ENCODE measurements at regions not wholly inside any gene's neighbourhood (a gene's known extent, or its start where the extent isn't known, plus 50 kb on each side); places are given as distances from the start of the nearest gene placed in this dataset.
"Not testable (repeated sequence)": the region's sequence is repeated elsewhere in the genome, so short reads cannot be mapped to it uniquely, and the experiment has no call there.

GRCh38 chr6:163776196-163776905 lies 361.8 kb downstream of the QKI start:
- DNase-seq = no peak

- no peak for DNase-seq
These were observed 360.8 kb downstream of the QKI start for GRCh38 chr6:163775313-163775712.

- no peak for DNase-seq
These were observed 360.0 kb downstream of the QKI start for GRCh38 chr6:163774485-163774884.

- DNase-seq = no peak
These were observed 359.1 kb downstream of the QKI start for GRCh38 chr6:163773646-163774045.

- DNase-seq = no peak
These were observed 358.2 kb downstream of the QKI start for GRCh38 chr6:163772701-163773100.

GRCh38 chr6:163771180-163771579 lies 356.7 kb downstream of the QKI start:
- DNase-seq = no peak

GRCh38 chr6:163768905-163769304 lies 354.4 kb downstream of the QKI start:
- DNase-seq = no peak

GRCh38 chr6:163766936-163767335 lies 352.4 kb downstream of the QKI start:
- no peak for DNase-seq

- no peak for DNase-seq
These were observed 350.8 kb downstream of the QKI start for GRCh38 chr6:163765335-163765734.

- no peak for DNase-seq
These were observed 350.0 kb downstream of the QKI start for GRCh38 chr6:163764565-163764964.

- DNase-seq = no peak
These were observed 347.0 kb downstream of the QKI start for GRCh38 chr6:163761481-163761880.

- no peak for DNase-seq
These were observed 346.3 kb downstream of the QKI start for GRCh38 chr6:163760860-163761259.

- no peak for DNase-seq
These were observed 345.0 kb downstream of the QKI start for GRCh38 chr6:163759542-163759941.

- no peak for DNase-seq
These were observed 343.0 kb downstream of the QKI start for GRCh38 chr6:163757520-163757919.

GRCh38 chr6:163756079-163756478 lies 341.6 kb downstream of the QKI start:
- DNase-seq = no peak

GRCh38 chr6:163754866-163755265 lies 340.3 kb downstream of the QKI start:
- no peak for DNase-seq

GRCh38 chr6:163753430-163753829 lies 338.9 kb downstream of the QKI start:
- DNase-seq = no peak

GRCh38 chr6:163752446-163752845 lies 337.9 kb downstream of the QKI start:
- DNase-seq = no peak

- no peak for DNase-seq
These were observed 336.6 kb downstream of the QKI start for GRCh38 chr6:163751032-163751525.

GRCh38 chr6:163750431-163751031 lies 336.0 kb downstream of the QKI start:
- no peak for DNase-seq

- DNase-seq = no peak
These were observed 334.4 kb downstream of the QKI start for GRCh38 chr6:163748886-163749285.

GRCh38 chr6:163748036-163748435 lies 333.5 kb downstream of the QKI start:
- DNase-seq = no peak

GRCh38 chr6:163747058-163747457 lies 332.5 kb downstream of the QKI start:
- DNase-seq = not testable (repeated sequence)

- no peak for DNase-seq
These were observed 331.2 kb downstream of the QKI start for GRCh38 chr6:163745536-163746400.

All from NCI-H2081 (cell line).